ENCODE measurements at regions not wholly inside any gene's neighbourhood (a gene's known extent, or its start where the extent isn't known, plus 50 kb on each side); places are given as distances from the start of the nearest gene placed in this dataset.
"Not testable (repeated sequence)": the region's sequence is repeated elsewhere in the genome, so short reads cannot be mapped to it uniquely, and the experiment has no call there.

DNA sequence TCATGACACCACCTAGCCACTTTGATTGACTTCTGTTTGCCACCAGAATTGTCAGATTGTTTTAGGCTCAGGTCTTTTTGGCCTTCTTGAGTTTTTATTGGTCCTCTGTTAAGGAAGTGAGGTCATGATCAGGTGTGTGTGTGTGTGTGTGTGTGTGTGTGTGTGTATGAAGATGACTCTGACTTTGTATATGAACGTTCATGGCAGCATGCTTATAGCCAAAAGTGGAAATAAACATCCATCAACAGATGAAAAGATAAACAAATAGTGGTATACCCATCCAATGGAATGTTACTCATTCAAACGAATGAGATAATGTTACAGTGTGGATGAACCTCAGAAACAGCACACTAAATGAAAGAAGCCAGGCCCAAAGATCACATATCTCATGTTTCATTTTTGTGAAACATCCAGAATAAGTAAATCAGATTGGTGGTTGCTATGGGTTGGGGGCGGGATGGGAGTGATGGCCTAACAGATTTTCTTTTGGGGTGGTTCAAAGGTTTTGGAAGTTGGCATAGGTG is 258.6 kb downstream of the KTN1 start:
- DNase-seq, result no peak
- Mint-ChIP-seq H3K4me1 (no peaks in the 10 kb centered on the region), H3K36me3 (ENCODE audit: low read depth) (no peaks in the 10 kb centered on the region), H3K9me3 (peaks cover 1% of the 10 kb centered on the region), H3K27me3 (peaks cover 3% of the 10 kb centered on the region), H3K27ac (no peak overlapping the region), H3K4me3 (no peak overlapping the region)
- TF ChIP-seq, protein P1, sequence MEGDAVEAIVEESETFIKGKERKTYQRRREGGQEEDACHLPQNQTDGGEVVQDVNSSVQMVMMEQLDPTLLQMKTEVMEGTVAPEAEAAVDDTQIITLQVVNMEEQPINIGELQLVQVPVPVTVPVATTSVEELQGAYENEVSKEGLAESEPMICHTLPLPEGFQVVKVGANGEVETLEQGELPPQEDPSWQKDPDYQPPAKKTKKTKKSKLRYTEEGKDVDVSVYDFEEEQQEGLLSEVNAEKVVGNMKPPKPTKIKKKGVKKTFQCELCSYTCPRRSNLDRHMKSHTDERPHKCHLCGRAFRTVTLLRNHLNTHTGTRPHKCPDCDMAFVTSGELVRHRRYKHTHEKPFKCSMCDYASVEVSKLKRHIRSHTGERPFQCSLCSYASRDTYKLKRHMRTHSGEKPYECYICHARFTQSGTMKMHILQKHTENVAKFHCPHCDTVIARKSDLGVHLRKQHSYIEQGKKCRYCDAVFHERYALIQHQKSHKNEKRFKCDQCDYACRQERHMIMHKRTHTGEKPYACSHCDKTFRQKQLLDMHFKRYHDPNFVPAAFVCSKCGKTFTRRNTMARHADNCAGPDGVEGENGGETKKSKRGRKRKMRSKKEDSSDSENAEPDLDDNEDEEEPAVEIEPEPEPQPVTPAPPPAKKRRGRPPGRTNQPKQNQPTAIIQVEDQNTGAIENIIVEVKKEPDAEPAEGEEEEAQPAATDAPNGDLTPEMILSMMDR (IDR thresholded peaks at IDR 0.05), result no peak
- intact Hi-C loops (cut with micrococcal nuclease), result no loop called here
- ChIA-PET CTCF (no interaction called here), POLR2A (no interaction called here)
- ATAC-seq (ENCODE audit: low read depth), result no peak

DNA sequence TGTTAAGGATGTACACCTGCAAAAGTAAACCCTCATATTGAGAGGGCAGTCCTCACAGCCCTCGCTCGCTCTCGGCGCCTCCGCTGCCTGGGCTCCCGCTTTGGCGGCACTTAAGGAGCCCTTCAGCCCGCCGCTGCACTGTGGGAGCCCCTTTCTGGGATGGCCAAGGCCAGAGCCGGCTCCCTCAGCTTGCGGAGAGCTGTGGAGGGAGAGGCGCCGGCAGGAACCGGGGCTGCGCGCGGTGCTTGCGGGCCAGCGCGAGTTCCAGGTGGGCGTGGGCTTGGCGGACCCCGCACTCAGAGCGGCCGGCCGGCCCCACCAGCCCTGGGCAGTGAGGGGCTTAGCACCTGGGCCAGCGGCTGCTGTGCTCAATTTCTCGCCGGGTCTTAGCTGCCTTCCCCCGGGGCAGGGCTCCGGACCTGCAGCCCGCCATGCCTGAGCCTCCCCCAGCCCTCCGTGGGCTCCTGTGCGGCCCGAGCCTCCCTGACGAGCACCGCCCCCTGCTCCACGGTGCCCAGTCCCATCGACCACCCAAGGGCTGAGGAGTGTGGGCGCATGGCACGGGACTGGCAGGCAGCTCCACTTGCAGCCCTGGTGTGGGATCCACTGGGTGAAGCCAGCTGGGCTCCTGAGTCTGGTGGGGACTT is 259.4 kb downstream of the KTN1 start:
- H3K27ac Mint-ChIP-seq; intact Hi-C loops (cut with micrococcal nuclease); H3K4me3 Mint-ChIP-seq; H3K27me3 Mint-ChIP-seq; ATAC-seq (ENCODE audit: low read depth); H3K9me3 Mint-ChIP-seq; H3K36me3 Mint-ChIP-seq (ENCODE audit: low read depth); CTCF ChIA-PET; H3K4me1 Mint-ChIP-seq; DNase-seq; POLR2A ChIA-PET: not testable (repeated sequence)

DNA sequence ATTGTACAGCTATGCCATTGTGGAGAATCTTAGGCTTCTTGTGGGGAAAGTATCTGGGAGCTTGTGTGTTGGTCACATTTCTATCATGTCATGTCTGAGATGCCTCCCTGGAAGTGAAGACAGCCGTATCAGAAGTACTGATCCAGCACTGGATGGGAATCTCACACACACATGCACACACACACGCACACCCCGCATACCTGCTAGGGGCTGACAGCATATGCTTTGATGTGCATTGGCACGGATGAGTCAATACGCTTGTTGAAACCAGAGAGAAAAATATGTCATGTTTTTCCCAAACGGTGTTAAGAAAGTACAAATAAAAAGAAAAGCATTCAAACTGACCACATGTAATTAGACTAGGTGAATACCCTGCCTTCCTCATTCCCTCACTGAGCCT is 260.8 kb downstream of the KTN1 start:
- peaks cover 3% of the 10 kb centered on the region for H3K27me3 Mint-ChIP-seq
- no peaks in the 10 kb centered on the region for H3K4me1 Mint-ChIP-seq
- ChIA-PET CTCF (no interaction called here), POLR2A (no interaction called here)
- H3K4me3 Mint-ChIP-seq, result no peak overlapping the region
- intact Hi-C loops (cut with micrococcal nuclease), result loop anchor here (5.0 kb wide), 1 partner anchor 631 kb away; no protein-coding TSS in a partner anchor
- H3K27ac Mint-ChIP-seq, result no peak overlapping the region
- no peak for DNase-seq
- H3K9me3 Mint-ChIP-seq, result peaks cover 1% of the 10 kb centered on the region
- TF ChIP-seq, protein P1 (IDR thresholded peaks at IDR 0.05), result no peak
- H3K36me3 Mint-ChIP-seq (ENCODE audit: low read depth), result no peaks in the 10 kb centered on the region
- no peak for ATAC-seq (ENCODE audit: low read depth)

DNA sequence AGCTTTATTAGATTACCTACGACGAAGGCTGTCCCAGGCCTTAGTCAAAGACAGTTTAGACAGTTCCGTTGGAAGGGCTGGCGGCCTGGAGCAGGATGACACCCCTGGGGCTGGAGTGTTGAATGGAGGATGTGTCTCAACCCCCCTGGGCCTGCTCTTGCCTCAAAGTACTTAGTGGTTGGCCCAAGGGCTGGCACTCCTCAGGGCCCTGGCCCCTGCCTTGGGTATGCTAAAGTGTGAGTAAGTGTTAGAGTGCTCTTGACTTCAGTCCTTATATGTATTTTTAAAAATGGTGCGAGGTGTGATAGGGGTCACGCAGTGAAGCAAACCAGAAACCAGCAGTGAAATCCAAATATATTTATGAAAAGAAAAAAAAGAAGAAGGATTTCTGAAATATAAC is 261.6 kb downstream of the KTN1 start:
- peaks cover 1% of the 10 kb centered on the region for H3K9me3 Mint-ChIP-seq
- H3K4me3 Mint-ChIP-seq, result no peak overlapping the region
- ChIA-PET POLR2A (no interaction called here), CTCF (no interaction called here)
- TF ChIP-seq, protein P1 (IDR thresholded peaks at IDR 0.05), result no peak
- DNase-seq (no peak), ATAC-seq (ENCODE audit: low read depth) (no peak)
- no peaks in the 10 kb centered on the region for H3K36me3 Mint-ChIP-seq (ENCODE audit: low read depth)
- no peak overlapping the region for H3K27ac Mint-ChIP-seq
- intact Hi-C loops (cut with micrococcal nuclease), result loop anchor here (5.0 kb wide), 1 partner anchor 631 kb away; no protein-coding TSS in a partner anchor
- peaks cover 3% of the 10 kb centered on the region for H3K27me3 Mint-ChIP-seq
- H3K4me1 Mint-ChIP-seq, result no peaks in the 10 kb centered on the region

DNA sequence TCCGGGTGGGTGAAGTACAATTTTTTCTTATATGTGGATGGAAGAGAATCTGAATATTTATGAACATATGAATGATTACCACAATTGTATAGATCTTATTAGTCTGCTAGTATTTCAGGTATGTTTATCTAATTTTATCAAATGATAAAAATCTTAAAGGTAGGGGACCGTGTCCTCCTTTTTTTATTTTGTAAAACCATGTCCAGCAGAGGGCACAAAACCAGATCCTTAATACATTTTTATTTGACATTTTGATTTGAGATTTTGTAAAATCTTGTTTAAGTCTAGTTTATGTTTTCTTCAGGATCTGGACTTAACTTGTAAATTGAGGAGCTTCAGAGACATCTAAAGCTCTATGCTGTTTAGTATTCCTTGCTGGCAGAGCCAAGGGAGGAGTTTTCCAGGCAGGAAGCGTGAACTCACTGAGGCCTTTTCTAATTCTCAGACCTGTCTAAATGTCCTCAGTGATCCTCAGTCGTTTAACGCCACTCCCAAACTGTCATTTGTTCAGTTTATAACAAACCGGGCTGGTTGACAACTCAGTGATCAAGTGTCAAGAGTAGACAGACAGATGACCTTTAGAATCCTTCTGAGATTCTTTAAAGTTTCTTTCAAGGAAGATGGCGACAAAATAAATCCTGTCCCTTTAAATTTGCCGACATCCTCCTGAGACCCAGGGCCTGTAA is 263.9 kb downstream of the KTN1 start:
- H3K9me3 Mint-ChIP-seq, result no peaks in the 10 kb centered on the region
- no peak for ATAC-seq (ENCODE audit: low read depth)
- no peaks in the 10 kb centered on the region for H3K36me3 Mint-ChIP-seq (ENCODE audit: low read depth)
- no peaks in the 10 kb centered on the region for H3K4me1 Mint-ChIP-seq
- H3K27me3 Mint-ChIP-seq, result no peaks in the 10 kb centered on the region
- ChIA-PET POLR2A (no interaction called here), CTCF (no interaction called here)
- intact Hi-C loops (cut with micrococcal nuclease), result loop anchor here (1.0 to 5.0 kb wide), 2 partner anchors 496 to 628 kb away; no protein-coding TSS in a partner anchor
- TF ChIP-seq, protein P1 (IDR thresholded peaks at IDR 0.05), result no peak
- no peak for DNase-seq
- no peak overlapping the region for H3K4me3 Mint-ChIP-seq
- H3K27ac Mint-ChIP-seq, result no peak overlapping the region

Measured in activated B cell treated with CpG ODN at 0.5 μM for 24 hours (primary cell).